ENCODE measurements at regions not wholly inside any gene's neighbourhood (a gene's known extent, or its start where the extent isn't known, plus 50 kb on each side); places are given as distances from the start of the nearest gene placed in this dataset.
"Not testable (repeated sequence)": the region's sequence is repeated elsewhere in the genome, so short reads cannot be mapped to it uniquely, and the experiment has no call there.

DNA sequence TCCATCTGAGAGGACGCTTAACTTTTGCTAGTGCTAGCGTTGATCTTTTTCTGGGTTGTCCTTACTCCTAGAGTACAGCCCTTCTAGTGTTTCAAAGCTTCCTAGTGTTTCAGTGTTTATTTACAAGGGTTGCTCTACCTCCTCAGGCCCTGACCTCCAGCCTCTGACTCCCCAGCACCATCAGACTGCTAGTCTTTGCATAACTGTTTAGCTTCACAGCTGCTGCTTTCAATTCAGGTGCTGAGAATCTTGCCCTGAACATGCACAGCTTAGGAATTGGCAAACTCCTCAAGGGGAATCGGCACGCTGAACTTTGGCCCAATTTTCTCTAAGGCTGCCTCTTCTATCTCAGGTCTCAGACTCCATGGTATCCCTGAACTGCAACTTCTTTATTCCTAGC lies 52.9 kb downstream of the OR52B4 start:
- not testable (repeated sequence) for DNase-seq

DNA sequence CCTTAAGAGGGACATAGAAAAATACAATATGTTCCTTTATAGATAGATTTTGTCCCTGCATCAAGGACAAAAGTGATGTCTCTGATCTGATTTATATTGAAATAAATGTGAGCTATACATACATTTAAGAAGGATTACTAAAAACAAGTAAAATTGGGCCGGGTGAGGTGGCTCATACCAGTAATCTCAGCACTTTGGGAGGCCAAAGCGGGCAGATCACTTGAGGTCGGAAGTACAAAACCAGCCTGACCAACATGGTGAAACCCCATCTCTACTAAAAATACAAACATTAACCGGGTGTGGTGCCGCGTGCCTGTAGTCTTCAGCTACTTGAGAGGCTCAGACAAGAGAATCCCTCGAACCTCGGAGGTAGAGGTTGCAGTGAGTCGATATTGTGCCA lies 91.0 kb downstream of the OR52B4 start:
- DNase-seq: not testable (repeated sequence)

DNA sequence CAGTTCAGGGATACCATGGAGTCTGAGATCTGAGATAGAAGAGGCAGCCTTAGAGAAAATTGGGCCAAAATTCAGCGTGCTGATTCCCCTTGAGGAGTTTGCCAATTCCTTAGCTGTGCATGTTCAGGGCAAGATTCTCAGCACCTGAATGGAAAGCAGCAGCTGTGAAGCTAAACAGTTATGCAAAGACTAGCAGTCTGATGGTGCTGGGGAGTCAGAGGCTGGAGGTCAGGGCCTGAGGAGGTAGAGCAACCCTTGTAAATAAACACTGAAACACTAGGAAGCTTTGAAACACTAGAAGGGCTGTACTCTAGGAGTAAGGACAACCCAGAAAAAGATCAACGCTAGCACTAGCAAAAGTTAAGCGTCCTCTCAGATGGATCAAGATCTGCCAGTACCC lies 117.1 kb downstream of the OR52B4 start:
- DNase-seq: not testable (repeated sequence)

DNA sequence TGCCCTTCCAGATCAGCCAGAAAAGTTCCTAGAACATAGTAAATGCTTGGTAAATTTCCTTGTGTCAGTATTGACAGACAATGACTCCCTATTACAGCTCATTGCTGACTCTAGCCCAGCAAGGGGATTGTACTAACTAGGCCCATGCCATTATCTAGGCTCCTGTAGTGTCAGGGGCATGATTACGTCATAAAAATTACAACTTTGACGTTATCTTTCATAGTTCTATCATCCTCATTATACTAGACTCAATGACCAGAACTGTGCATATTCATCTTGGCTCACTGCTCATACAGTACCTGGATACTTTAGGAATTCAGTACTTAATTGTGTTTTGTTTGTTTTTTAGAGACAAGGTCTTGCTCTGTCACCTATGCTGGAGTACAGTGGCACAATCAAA lies 118.7 kb downstream of the OR52B4 start:
- not testable (repeated sequence) for DNase-seq

DNA sequence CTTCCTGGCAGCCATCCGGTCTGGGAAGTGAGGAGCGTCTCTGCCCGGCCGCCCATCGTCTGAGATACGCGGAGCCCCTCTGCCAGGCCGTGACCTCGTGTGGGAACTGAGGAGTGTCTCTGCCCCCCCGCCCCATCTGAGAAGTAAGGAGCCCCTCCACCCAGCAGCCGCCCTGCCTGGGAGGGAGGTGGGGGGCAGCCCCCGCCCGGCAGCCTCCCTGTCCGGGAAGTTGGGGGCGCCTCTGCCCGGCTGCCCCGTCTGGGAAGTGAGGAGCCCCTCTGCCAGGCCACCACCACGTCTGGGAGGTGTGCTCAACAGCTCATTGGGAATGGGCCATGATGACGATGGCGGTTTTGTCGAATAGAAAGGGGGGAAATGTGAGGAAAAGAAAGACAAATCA lies 130.4 kb downstream of the OR52B4 start:
- DNase-seq: not testable (repeated sequence)

DNA sequence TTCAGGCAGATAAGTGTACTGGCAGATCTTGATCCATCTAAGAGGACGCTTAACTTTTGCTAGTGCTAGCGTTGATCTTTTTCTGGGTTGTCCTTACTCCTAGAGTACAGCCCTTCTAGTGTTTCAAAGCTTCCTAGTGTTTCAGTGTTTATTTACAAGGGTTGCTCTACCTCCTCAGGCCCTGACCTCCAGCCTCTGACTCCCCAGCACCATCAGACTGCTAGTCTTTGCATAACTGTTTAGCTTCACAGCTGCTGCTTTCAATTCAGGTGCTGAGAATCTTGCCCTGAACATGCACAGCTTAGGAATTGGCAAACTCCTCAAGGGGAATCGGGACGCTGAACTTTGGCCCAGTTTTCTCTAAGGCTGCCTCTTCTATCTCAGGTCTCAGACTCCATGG lies 124.3 kb downstream of the RRM1 start:
- DNase-seq: not testable (repeated sequence)

DNA sequence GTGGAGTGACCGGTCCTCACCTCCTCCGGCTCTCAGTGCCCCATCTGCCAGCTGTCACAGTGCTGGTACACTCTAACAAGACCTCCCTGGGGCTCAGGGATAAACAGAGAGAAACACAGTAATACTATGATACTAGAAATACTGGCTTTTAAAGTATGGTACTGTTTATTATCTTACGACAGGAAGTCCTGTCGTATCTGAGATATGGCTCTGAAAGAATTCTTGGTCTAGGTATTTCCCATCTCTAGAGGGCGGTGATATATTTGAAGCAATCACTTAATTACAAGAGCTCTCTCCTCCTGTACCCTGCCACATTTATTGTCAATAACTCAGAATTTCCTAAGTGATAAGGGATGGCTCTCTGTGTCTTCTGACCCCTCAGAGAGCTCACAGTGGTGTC lies 119.1 kb downstream of the RRM1 start:
- no peak for DNase-seq

DNA sequence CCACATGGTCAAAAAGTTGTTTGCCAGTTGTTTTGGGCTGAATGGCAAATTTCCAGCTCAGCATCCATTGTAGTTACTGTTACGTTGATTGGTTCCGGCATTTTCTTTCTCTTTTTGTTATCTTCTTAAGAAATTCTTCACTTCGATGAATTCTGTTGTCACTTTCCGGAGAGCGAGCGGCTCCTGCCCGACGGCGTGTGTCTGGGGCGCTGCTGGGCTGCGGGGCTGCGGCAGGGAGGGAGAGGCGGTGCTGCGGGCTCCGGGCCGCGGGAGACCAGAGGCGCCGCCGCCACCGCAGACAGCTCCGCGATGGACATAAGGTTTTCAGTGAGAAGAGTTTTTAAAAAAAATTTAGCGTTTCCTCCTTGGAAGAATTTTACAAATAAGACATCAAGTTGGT lies 117.4 kb downstream of the RRM1 start:
- no peak for DNase-seq

DNA sequence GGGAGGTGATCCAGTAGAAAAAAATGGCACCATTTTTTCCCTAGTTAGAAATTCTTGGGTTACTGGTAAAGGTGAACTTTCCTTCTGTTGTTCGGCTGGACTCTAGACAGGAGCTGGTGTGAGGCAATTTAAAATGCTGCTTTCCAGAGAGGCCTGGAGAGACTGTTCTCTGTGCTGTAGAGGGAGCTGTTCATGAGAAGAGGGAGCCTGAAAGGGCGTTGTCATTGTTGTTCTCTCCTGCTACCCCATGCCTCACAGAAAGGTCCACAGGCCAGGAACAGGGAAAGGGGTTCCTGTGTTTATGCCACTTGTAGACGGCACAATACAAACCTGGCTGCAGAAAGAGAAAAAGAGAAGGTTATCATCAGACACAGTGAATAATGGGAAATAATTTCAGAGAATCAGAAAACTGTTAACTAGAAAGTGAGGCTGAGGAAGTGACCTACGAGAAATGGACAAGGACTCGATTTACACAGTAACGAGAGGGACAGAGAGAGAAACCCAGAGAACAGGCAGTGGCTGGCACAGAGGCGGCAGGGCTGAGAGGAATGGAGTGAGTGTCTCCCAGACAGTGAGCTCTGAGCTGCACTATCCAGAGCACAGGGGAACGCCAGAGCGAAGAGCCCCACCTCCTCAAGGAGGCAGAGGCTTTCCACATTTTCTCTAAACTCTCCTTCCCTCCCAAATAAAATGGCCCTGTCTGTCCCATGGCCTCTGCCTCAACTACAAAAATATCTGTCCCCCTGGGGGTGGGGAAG lies 109.2 kb downstream of the RRM1 start:
- DNase-seq: no peak

DNA sequence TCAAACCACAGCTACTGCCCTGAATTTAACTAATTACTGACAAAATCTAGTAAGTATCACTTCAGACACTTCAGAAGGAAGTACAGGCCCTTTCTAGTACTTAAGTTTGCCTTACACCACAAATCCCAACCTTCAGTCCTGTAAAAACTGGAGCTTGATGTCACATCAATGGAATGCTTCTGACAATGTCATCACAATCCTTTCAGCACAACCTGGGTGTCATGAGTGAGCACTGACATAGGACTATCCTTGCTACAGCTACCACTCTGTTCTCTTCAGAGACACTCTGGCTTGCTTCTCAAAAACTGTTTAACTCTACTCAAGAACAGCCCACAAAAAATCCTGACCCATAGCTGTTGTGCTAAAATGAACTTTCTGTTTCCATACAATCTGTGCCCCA lies 108.2 kb downstream of the RRM1 start:
- DNase-seq: no peak

DNA sequence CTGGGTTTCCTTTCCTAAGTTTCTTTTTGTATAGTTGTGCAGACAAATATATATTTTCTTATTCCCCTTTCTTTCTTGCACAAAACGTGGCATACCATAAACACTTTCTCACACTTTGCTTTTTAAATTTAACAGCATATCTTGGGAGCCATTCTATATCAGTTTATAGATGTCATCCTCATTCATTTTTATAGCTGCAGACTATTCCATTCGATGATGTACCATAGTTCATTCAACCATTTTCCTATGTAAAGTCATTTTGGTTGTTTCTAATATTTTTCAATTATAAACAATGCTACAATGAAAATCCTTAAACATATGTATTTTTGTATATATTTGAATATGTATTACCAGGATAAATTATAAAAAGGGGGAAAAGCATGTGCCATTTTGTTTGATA lies 102.5 kb downstream of the RRM1 start:
- DNase-seq: no peak

DNA sequence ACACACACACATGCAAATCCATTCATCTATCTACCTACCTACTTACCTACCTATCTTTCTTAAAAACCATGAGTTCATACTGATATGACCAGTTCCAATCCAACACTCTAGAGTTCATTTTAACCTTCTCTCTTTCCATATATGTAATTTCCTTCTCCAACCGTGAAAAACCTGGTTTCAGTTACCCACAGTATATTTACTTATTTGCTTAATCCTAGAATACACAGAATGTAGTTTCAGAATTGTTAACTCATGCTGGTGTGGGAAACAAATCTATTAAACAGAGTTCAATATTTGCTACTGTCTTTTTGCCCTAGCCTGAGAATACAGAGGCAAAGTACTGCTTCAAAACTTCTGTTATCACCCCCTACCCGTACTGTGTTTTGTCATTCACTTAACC lies 101.3 kb downstream of the RRM1 start:
- no peak for DNase-seq

DNA sequence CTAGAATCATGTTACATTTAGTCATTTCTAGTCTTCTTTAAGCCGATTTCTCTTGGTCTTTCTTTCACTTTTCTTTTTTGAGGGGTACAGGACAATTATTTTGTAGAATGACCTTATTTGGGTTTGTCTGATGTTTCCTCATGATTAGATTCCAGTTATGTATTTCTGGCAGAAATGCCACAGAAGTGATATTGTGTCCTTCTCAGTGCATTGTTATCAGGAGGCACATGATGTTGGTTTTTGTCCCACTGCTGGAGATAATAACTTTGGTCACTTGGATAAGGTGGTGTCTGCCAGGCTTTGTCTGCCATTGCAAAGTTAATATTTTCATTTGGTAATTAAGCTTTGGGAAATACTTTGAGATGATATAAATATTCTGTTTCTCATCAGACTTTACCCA lies 100.3 kb downstream of the RRM1 start:
- DNase-seq: no peak

DNA sequence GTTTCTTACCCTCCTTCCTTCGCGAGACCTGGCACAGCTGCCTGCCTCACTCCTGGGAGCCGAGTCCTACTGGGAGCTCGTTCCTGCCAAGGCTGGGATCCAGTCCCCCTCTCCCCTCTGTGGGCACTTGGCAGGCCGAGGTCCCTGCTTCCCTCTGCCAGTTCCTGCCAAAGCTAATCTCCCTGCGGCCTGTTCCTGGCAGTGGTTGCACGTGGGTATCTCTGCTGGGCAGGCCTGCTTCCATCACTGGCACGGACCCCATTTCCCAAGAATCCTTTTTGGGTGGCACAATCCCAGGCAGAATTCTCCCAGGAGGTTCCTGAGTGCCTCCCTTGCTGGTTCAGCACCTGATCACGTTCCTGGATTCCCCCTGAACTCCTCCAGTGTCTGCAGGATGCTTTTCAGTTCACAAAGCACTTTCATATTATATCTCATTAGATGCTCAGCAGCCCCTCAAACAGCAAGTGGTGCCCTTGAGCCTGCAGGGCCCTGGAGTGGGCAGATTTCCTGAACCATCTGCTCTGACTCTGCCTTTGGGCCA lies 96.5 kb downstream of the RRM1 start:
- DNase-seq: peak; percentile 10 to 35

DNA sequence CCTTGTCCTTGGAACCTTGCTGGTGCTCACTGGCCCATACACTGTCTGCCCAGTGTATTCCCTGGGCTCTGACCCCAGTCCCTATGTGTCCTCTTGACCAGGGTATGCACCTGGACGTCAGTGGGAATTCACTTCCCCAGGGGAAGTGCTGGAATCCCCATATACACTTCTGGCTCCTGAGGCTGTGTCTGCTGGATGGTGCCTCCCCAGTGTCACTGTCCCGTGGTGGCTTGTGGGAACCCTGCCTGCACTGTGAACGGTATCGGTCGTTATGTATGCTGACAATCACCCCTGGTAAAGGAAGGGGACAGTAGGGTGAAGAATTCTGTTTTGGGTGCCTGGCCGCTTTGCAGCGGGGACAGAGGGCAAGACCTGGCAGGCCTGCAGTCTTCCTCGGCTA lies 95.9 kb downstream of the RRM1 start:
- no peak for DNase-seq

DNA sequence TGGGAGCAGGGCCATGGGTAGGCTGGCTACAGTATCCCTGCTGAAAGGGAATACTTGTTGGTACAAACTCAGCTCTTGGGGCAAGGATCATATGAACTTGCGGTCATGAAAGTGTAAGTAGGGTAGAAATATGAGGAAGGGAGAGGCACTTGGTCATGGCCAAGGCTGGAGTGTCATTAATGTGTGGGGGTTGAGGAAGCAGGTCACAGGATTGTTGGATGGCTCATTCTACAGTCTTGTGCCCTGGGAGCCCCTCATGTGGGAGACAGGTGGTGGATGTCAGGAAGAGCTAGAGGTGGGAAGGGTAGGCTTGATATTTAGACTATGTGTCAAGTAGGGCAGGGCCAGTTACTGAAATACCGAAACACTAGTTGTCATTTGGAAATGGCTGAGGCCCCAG lies 95.5 kb downstream of the RRM1 start:
- no peak for DNase-seq

Data from hippocampal formation (tissue), 2 donors.